GM12878 (cell line): ENCODE measurements at regions not wholly inside any gene's neighbourhood (a gene's known extent, or its start where the extent isn't known, plus 50 kb on each side); places are given as distances from the start of the nearest gene placed in this dataset.

Source experiments
- ATAC-seq: fragments of 200-7000 bp; cut with Tn5 transposase; 3 replicates; pipeline ENCODE4 v1.9.1; 2020; ENCODE audit warnings: mild to moderate bottlenecking, moderate library complexity
- BruUV-seq: library from RNA; stranded (reverse); fragments of 400-500 nt; replicated peaks from 2 replicates; lab custom pipeline; 2021; lab: Mats Ljungman, UMichigan
- CTCF ChIA-PET: fragments of 300-600 bp; sonication (Branson Sonifier 250); formaldehyde crosslinking; extraction: SDS; loops from one replicate; lab custom pipeline; 2021; ENCODE audit warnings: inconsistent platforms; lab: Yijun Ruan, JAX
- POLR2A ChIA-PET: fragments of 350-600 bp; formaldehyde crosslinking; extraction: SDS; loops from one replicate; lab custom pipeline; 2021; ENCODE audit warnings: inconsistent platforms; lab: Charles Lee
- RAD21 ChIA-PET: fragments of 300-600 bp; sonication (Branson Sonifier 250); formaldehyde crosslinking; loops from one replicate; lab custom pipeline; 2023; ENCODE audit warnings: antibody characterized with exemption; ENCODE audit not compliant: unreplicated experiment; lab: Charles Lee
- SMC1A ChIA-PET: fragments of 300-600 bp; sonication (Branson Sonifier 250); formaldehyde crosslinking; loops from one replicate; lab custom pipeline; 2023; ENCODE audit not compliant: unreplicated experiment, uncharacterized antibody; lab: Charles Lee
- DNase-seq: peaks from one replicate; pipeline ENCODE4 v3.0.0-alpha.2; 2011; ENCODE audit warnings: low read depth, low spot score
- FAIRE-seq: peaks from 3 replicates; lab custom pipeline; 2011; peaks lifted over from hg19 to GRCh38; lab: Jason Lieb, UNC
- H2AFZ ChIP-seq: 2 replicates; pipeline ENCODE4 v1.6.0; 2011; ENCODE audit warnings: low read depth, low read length, control low read depth; ENCODE audit not compliant: control insufficient read depth
- H3K27ac ChIP-seq: 2 replicates; pipeline ENCODE4 v1.5.1; 2011; ENCODE audit warnings: control low read depth; ENCODE audit not compliant: control insufficient read depth, insufficient read depth
- H3K27me3 ChIP-seq, 2 experiments: replicated peaks in 1 of 2; 2 replicates each; pipeline versions ENCODE4 v1.6.0 to v1.6.1; 2011; ENCODE audit warnings: low read length in 1 of 2; ENCODE audit not compliant: control insufficient read depth in 2 of 2, insufficient read depth in 2 of 2
- H3K36me3 ChIP-seq, 2 experiments: 2 replicates each; pipeline ENCODE4 v1.5.1; 2011; ENCODE audit warnings: low read length in 1 of 2; ENCODE audit not compliant: control insufficient read depth in 2 of 2, insufficient read depth in 2 of 2
- H3K4me1 ChIP-seq: 2 replicates; pipeline ENCODE4 v1.6.1; 2011; ENCODE audit warnings: mild to moderate bottlenecking, low read length, moderate library complexity, mixed read lengths; ENCODE audit not compliant: control insufficient read depth, insufficient read depth
- H3K4me2 ChIP-seq: 2 replicates; pipeline ENCODE4 v1.6.0; 2011; ENCODE audit warnings: control low read depth; ENCODE audit not compliant: control insufficient read depth, insufficient read depth
- H3K4me3 ChIP-seq: fragments of 200-600 bp; sonication (generic); 2 replicates; pipeline ENCODE4 v1.5.1; 2016
- H3K79me2 ChIP-seq: 2 replicates; pipeline ENCODE4 v1.6.0; 2011; ENCODE audit warnings: low read length; ENCODE audit not compliant: control insufficient read depth, insufficient read depth
- H3K9ac ChIP-seq: 2 replicates; pipeline ENCODE4 v1.8.0; 2011; ENCODE audit warnings: low read length, control low read depth, mixed read lengths; ENCODE audit not compliant: control insufficient read depth, insufficient read depth
- H3K9me3 ChIP-seq: replicated peaks from 3 replicates; pipeline ENCODE4 v1.5.1; 2011; ENCODE audit warnings: mild to moderate bottlenecking, low read length; ENCODE audit not compliant: control insufficient read depth, insufficient read depth
- H4K20me1 ChIP-seq: 2 replicates; pipeline ENCODE4 v1.6.0; 2011; ENCODE audit not compliant: control insufficient read depth, insufficient read depth
- BACH1 ChIP-seq: fragments of 450-650 bp; IDR thresholded peaks from 2 replicates; pipeline ENCODE4 v1.6.1; 2017; ENCODE audit warnings: mild to moderate bottlenecking, borderline replicate concordance
- BRCA1 ChIP-seq: IDR thresholded peaks from 2 replicates; pipeline ENCODE4 v1.6.1; 2011; ENCODE audit warnings: low read depth, low read length, improper control_type of control experiment
- ESRRA ChIP-seq: IDR thresholded peaks from 2 replicates; pipeline ENCODE4 v1.6.1; 2012; ENCODE audit warnings: mild to moderate bottlenecking, low read length, improper control_type of control experiment
- GATAD2B ChIP-seq: fragments of 450-650 bp; conservative IDR thresholded peaks from 2 replicates; pipeline ENCODE4 v1.6.1; 2017; ENCODE audit warnings: low read depth, mild to moderate bottlenecking, moderate library complexity
- KLF5 ChIP-seq: fragments of 450-650 bp; IDR thresholded peaks from 2 replicates; pipeline ENCODE4 v1.6.1; 2014; ENCODE audit warnings: mild to moderate bottlenecking; ENCODE audit not compliant: partially characterized antibody
- MXI1 ChIP-seq: fragments of 150-350 bp; IDR thresholded peaks from 2 replicates; pipeline ENCODE4 v1.6.1; 2011; ENCODE audit warnings: low read depth, mild to moderate bottlenecking, inconsistent platforms, low read length, improper control_type of control experiment
- NR2C2 ChIP-seq: IDR thresholded peaks from 2 replicates; pipeline ENCODE4 v1.6.1; 2011; ENCODE audit warnings: borderline replicate concordance, low read depth; ENCODE audit not compliant: control insufficient read depth, insufficient read length
- SMC3 ChIP-seq: IDR thresholded peaks from 2 replicates; pipeline ENCODE4 v1.6.1; 2011; ENCODE audit warnings: low read length, improper control_type of control experiment, borderline replicate concordance
- YY1 ChIP-seq: IDR thresholded peaks from 2 replicates; pipeline ENCODE4 v1.6.1; 2011; ENCODE audit warnings: low read depth, mild to moderate bottlenecking, low read length
- ZBED1 ChIP-seq: IDR thresholded peaks from 2 replicates; pipeline ENCODE4 v1.6.1; 2016; ENCODE audit warnings: borderline replicate concordance
- WGBS: methylation state at CpG from one replicate; pipeline ENCODE4 v1.1.6; 2016; ENCODE audit warnings: low lambda C conversion rate; ENCODE audit not compliant: insufficient replicate concordance, insufficient coverage; ENCODE audit errors: missing lambda C conversion rate; 5-methylcytosine and 5-hydroxymethylcytosine counted together
- in situ Hi-C: fragments of 300-500 bp; cut with MboI; formaldehyde crosslinking; loops from 9 replicates; pipeline ENCODE4 v1.14.3; 2018; ENCODE audit warnings: mixed read lengths
- intact Hi-C: fragments of 100-400 bp; cut with micrococcal nuclease; formaldehyde crosslinking; loops from one replicate; pipeline ENCODE4 v1.14.2; 2022; ENCODE audit not compliant: unreplicated experiment
- TF ChIP-seq, protein P1 (sequence below): IDR thresholded peaks from 2 replicates; pipeline ENCODE4 v1.6.1; 2011; ENCODE audit warnings: low read depth, mild to moderate bottlenecking, low read length, moderate library complexity, borderline replicate concordance; ENCODE audit errors: extremely low read depth
- TF ChIP-seq, protein P2 (sequence below): IDR thresholded peaks from 2 replicates; pipeline ENCODE4 v1.6.1; 2012; ENCODE audit warnings: low read depth, low read length, improper control_type of control experiment
- TF ChIP-seq, protein P3 (sequence below): fragments of 450-650 bp; IDR thresholded peaks from 2 replicates; pipeline ENCODE4 v1.6.1; 2016; ENCODE audit warnings: mild to moderate bottlenecking

DNA sequence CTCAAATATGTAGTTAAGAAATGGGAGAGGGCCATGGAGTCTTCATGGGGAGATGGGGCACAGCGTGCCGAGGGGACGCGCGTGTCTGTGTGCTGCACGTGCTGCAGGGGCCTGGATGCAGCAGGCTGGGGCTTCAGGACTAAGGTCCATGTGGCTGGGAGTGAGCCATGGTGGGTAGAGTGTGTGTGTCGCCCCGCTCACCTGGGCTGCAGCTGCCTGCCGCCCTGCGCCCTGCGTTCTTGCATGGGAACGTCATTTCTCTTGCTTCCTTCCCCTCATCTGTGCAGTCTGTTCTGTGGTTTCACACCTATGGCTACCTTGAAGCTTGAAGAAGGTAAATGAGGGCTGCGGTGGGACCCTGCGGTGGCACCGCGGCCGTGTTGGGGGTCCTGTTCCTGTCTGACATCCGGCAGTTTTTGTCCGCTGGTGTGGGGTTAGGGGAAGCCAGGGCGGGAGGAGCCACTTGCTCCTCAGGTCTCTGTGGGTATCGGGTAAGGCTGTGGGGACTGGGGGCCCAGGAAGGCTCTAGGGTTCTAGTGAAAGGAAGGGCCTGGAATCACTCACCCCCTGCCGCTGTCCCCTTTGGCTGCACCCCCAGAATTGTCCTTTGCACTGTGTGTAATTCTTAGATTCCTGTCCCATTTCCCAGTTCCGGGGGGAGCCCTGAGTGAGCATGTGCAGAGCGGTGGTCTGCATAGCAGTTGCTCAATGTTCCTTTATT lies 54.1 kb upstream of the HS6ST1 start:
- no peak for DNase-seq
- in situ Hi-C loops (no loop called here), intact Hi-C loops (no loop called here)
- RAD21 ChIA-PET: no interaction called here
- SMC1A ChIA-PET: no interaction called here
- peak; percentile 24 for ATAC-seq
- POLR2A ChIA-PET: no interaction called here
- WGBS: 53% methylated on average over 24 of the region's 24 CpGs
- CTCF ChIA-PET: no interaction called here
- TF ChIP-seq ESRRA: no peak
- TF ChIP-seq BRCA1: no peak
- no peak for TF ChIP-seq YY1
- no peak for TF ChIP-seq SMC3
- TF ChIP-seq KLF5: no peak
- TF ChIP-seq, protein P1, sequence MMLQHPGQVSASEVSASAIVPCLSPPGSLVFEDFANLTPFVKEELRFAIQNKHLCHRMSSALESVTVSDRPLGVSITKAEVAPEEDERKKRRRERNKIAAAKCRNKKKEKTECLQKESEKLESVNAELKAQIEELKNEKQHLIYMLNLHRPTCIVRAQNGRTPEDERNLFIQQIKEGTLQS: no peak
- no peaks in the 10 kb centered on the region for H3K9me3 ChIP-seq
- no peaks in the 10 kb centered on the region for H4K20me1 ChIP-seq
- FAIRE-seq: no peak
- H3K36me3 ChIP-seq: no peaks in the 10 kb centered on the region
- no peak overlapping the region for H3K27ac ChIP-seq
- H3K27me3 ChIP-seq: peaks cover 0 to 2% of the 10 kb centered on the region in 2 experiments; a peak in 3 of 4 replicates
- H3K79me2 ChIP-seq: no peaks in the 10 kb centered on the region
- no peaks in the 10 kb centered on the region for H3K4me1 ChIP-seq
- BruUV-seq: no TSS peak
- H3K9ac ChIP-seq: no peak overlapping the region
- H3K4me3 ChIP-seq: no peak overlapping the region
- H2AFZ ChIP-seq: no peak overlapping the region
- no peak overlapping the region for H3K4me2 ChIP-seq

DNA sequence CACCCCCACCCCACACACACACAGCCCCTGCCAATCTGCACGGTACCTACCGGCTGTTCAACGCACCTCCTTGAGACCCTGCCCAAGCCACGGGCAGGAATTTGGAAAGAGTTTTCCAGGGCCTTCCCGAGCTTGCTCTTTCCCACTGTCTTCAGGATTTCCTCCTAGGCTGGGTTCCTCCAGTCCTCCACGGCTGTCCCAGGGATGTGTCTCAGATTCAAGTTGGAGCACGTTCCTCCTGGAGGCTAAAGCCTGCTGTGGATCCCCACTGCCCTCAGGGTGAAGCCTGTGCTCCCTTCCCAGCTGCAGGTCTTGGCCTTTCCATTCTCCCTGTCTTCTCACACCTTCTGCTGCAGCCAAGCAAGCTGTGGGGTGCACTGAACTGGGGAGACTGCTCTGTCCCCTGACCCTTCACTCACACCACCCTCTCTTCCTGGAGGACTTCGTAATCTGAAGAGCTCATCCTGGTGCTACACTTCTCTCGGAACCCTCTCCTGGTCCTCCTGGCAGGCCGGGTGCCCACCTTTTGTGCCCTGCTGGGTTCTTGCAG lies 54.9 kb upstream of the HS6ST1 start:
- POLR2A ChIA-PET: no interaction called here
- BruUV-seq: no TSS peak
- no peak overlapping the region for H3K27ac ChIP-seq
- no peak for FAIRE-seq
- H3K4me1 ChIP-seq: no peaks in the 10 kb centered on the region
- ATAC-seq: no peak
- no peaks in the 10 kb centered on the region for H3K79me2 ChIP-seq
- intact Hi-C loops: no loop called here
- DNase-seq: no peak
- WGBS: 45% methylated on average over 10 of the region's 10 CpGs
- peaks cover 0 to 2% of the 10 kb centered on the region in 2 experiments for H3K27me3 ChIP-seq
- H3K4me3 ChIP-seq: no peak overlapping the region
- SMC1A ChIA-PET: no interaction called here
- H3K4me2 ChIP-seq: no peak overlapping the region
- H3K9ac ChIP-seq: no peak overlapping the region
- H2AFZ ChIP-seq: no peak overlapping the region
- no peaks in the 10 kb centered on the region for H3K36me3 ChIP-seq
- RAD21 ChIA-PET: no interaction called here
- in situ Hi-C loops: no loop called here
- H4K20me1 ChIP-seq: no peaks in the 10 kb centered on the region
- CTCF ChIA-PET: no interaction called here
- no peaks in the 10 kb centered on the region for H3K9me3 ChIP-seq
- TF ChIP-seq GATAD2B (no peak), NR2C2 (no peak), BACH1 (no peak), ZBED1 (no peak), MXI1 (no peak)
- TF ChIP-seq, protein P2, sequence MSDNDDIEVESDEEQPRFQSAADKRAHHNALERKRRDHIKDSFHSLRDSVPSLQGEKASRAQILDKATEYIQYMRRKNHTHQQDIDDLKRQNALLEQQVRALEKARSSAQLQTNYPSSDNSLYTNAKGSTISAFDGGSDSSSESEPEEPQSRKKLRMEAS: no peak
- TF ChIP-seq, protein P3, sequence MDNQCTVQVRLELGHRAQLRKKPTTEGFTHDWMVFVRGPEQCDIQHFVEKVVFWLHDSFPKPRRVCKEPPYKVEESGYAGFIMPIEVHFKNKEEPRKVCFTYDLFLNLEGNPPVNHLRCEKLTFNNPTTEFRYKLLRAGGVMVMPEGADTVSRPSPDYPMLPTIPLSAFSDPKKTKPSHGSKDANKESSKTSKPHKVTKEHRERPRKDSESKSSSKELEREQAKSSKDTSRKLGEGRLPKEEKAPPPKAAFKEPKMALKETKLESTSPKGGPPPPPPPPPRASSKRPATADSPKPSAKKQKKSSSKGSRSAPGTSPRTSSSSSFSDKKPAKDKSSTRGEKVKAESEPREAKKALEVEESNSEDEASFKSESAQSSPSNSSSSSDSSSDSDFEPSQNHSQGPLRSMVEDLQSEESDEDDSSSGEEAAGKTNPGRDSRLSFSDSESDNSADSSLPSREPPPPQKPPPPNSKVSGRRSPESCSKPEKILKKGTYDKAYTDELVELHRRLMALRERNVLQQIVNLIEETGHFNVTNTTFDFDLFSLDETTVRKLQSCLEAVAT: no peak
